Erythroblast (primary cell): ENCODE measurements at regions not wholly inside any gene's neighbourhood (a gene's known extent, or its start where the extent isn't known, plus 50 kb on each side); places are given as distances from the start of the nearest gene placed in this dataset.

Experiments used
- GATA1 ChIP-seq: IDR thresholded peaks from 2 replicates; pipeline ENCODE4 v1.6.1; 2011; ENCODE audit warnings: low read depth, mild to moderate bottlenecking, control low read depth, low read length, moderate library complexity
- POLR2A ChIP-seq: IDR thresholded peaks from 2 replicates; pipeline ENCODE4 v1.6.1; 2011; ENCODE audit warnings: mild to moderate bottlenecking, low read length

DNA sequence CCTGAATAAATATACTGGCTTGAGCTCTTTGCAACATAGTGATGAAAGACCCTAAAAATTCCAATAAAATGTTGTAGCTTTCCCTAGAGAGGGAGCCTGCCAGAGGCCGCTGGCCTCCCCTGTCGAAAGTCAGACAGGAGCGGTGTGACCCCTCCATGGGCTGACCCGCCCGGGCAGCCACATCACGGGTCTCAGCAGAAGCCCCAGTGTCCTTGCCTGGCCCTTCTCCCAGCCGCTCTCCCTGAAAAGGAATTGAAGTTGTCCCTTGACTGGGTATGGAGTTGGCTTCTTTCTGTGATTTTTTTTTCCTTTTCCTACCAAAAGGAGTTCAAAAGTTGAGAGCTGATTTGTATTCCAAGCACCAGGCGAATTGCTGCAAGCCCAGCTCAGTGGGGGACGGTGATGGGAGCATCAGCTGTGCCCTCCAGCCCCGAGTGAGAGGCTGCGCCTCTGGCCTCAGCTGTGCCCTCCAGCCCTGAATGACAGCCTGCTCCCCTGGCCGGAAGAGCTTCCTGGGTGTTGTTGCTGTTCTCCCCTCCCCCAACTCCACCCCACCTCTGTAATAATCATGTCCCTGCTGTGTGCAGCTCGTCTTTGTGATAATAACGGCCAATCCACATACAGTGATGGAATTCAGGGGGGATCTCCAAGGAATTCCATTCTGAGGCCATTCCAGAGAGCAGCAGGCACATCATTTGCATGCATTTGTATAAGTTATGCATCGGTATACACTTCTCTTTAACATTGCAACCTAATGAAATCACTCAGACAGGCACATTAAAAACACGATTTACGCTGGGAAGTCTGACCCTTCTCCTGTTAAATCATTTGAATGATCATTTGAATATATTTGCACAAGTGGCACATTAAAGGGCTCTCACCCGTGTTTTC is 501.0 kb downstream of the EIPR1 start:
- TF ChIP-seq POLR2A (no peak), GATA1 (no peak)
